OCI-LY7 (cell line): ENCODE measurements at regions not wholly inside any gene's neighbourhood (a gene's known extent, or its start where the extent isn't known, plus 50 kb on each side); places are given as distances from the start of the nearest gene placed in this dataset.

ENCODE experiments used
- BruUV-seq: library from RNA; stranded (reverse); fragments of 400-500 nt; replicated peaks from 2 replicates; lab custom pipeline; 2021; lab: Mats Ljungman, UMichigan
- CTCF ChIA-PET: fragments of 300-600 bp; sonication (Branson Sonifier 250); formaldehyde crosslinking; loops from one replicate; lab custom pipeline; 2022; ENCODE audit warnings: antibody characterized with exemption; ENCODE audit not compliant: unreplicated experiment; lab: Charles Lee
- POLR2A ChIA-PET: fragments of 300-600 bp; sonication (Branson Sonifier 250); formaldehyde crosslinking; loops from one replicate; lab custom pipeline; 2022; ENCODE audit warnings: antibody characterized with exemption; lab: Charles Lee
- DNase-seq: peaks from one replicate; pipeline ENCODE4 v3.0.0-alpha.2; 2015; ENCODE audit warnings: low spot score
- H2AFZ ChIP-seq: fragments of 200-600 bp; sonication (generic), shearing (Covaris generic); 2 replicates; pipeline ENCODE4 v1.6.1; 2014; ENCODE audit warnings: mild to moderate bottlenecking, antibody characterized with exemption, low read length, moderate library complexity
- H3K27ac ChIP-seq: fragments of 200-600 bp; sonication (generic); 2 replicates; pipeline ENCODE4 v1.5.1; 2014; ENCODE audit warnings: mixed run types, low read depth, mild to moderate bottlenecking, moderate library complexity, low read length, inconsistent platforms; ENCODE audit not compliant: poor library complexity, severe bottlenecking
- H3K36me3 ChIP-seq: fragments of 200-600 bp; sonication (generic); 2 replicates; pipeline ENCODE4 v1.6.1; 2014; ENCODE audit warnings: mild to moderate bottlenecking, antibody characterized with exemption, low read length, moderate library complexity, mixed read lengths; ENCODE audit not compliant: insufficient read depth
- H3K4me1 ChIP-seq: fragments of 200-600 bp; sonication (generic); 2 replicates; pipeline ENCODE4 v1.5.1; 2014; ENCODE audit warnings: mild to moderate bottlenecking, low read length; ENCODE audit not compliant: insufficient read depth, poor library complexity, severe bottlenecking
- H3K4me2 ChIP-seq: fragments of 200-600 bp; sonication (generic); 2 replicates; pipeline ENCODE4 v1.6.1; 2014; ENCODE audit warnings: mild to moderate bottlenecking, low read length
- H3K4me3 ChIP-seq: fragments of 200-600 bp; sonication (generic); 2 replicates; pipeline ENCODE4 v1.5.1; 2014; ENCODE audit warnings: mild to moderate bottlenecking, low read depth, low read length; ENCODE audit not compliant: poor library complexity, severe bottlenecking
- H3K79me2 ChIP-seq: fragments of 200-600 bp; sonication (generic); 2 replicates; pipeline ENCODE4 v1.6.1; 2016; ENCODE audit warnings: low read depth, mild to moderate bottlenecking, low read length, moderate library complexity, mixed read lengths; ENCODE audit not compliant: insufficient read depth
- H3K9me2 ChIP-seq: fragments of 200-600 bp; sonication (generic); 2 replicates; pipeline ENCODE4 v1.6.1; 2016; ENCODE audit warnings: mild to moderate bottlenecking, low read length, mixed read lengths; ENCODE audit not compliant: insufficient read depth
- H3K9me3 ChIP-seq: fragments of 200-600 bp; sonication (generic); 2 replicates; pipeline ENCODE4 v1.6.1; 2014; ENCODE audit warnings: mild to moderate bottlenecking, mixed run types, low read length, mixed read lengths
- H4K20me1 ChIP-seq: fragments of 200-600 bp; sonication (generic); 2 replicates; pipeline ENCODE4 v1.6.1; 2014; ENCODE audit warnings: mild to moderate bottlenecking, antibody characterized with exemption, low read length, moderate library complexity, mixed read lengths; ENCODE audit not compliant: insufficient read depth
- EZH2phosphoT487 ChIP-seq: fragments of 200-600 bp; sonication (generic); IDR thresholded peaks from 2 replicates; pipeline ENCODE4 v1.6.1; 2018; ENCODE audit warnings: low read depth, borderline replicate concordance, mild to moderate bottlenecking, mixed run types, antibody characterized with exemption, low read length, moderate library complexity, mixed read lengths
- intact Hi-C: fragments of 100-400 bp; cut with micrococcal nuclease; formaldehyde crosslinking; loops from one replicate; pipeline ENCODE4 v1.10.0; 2022; ENCODE audit not compliant: unreplicated experiment
- TF ChIP-seq, protein P1 (sequence below): fragments of 200-600 bp; sonication (generic); conservative IDR thresholded peaks from 2 replicates; pipeline ENCODE4 v1.5.1; 2014; ENCODE audit warnings: mild to moderate bottlenecking, antibody characterized with exemption, low read length, moderate library complexity, mixed read lengths

GRCh38 chr18:71131918-71132317 lies 843.1 kb downstream of the SOCS6 start:
- Histone ChIP-seq H3K9me2 (no peaks in the 10 kb centered on the region), H3K79me2 (no peaks in the 10 kb centered on the region), H3K27ac (no peak overlapping the region), H3K4me2 (no peak overlapping the region), H3K9me3 (no peaks in the 10 kb centered on the region), H3K4me3 (no peak overlapping the region), H4K20me1 (no peaks in the 10 kb centered on the region), H2AFZ (no peak overlapping the region), H3K4me1 (no peaks in the 10 kb centered on the region), H3K36me3 (no peaks in the 10 kb centered on the region)
- BruUV-seq: no TSS peak
- intact Hi-C loops: no loop called here
- no peak for TF ChIP-seq EZH2phosphoT487
- TF ChIP-seq, protein P1, sequence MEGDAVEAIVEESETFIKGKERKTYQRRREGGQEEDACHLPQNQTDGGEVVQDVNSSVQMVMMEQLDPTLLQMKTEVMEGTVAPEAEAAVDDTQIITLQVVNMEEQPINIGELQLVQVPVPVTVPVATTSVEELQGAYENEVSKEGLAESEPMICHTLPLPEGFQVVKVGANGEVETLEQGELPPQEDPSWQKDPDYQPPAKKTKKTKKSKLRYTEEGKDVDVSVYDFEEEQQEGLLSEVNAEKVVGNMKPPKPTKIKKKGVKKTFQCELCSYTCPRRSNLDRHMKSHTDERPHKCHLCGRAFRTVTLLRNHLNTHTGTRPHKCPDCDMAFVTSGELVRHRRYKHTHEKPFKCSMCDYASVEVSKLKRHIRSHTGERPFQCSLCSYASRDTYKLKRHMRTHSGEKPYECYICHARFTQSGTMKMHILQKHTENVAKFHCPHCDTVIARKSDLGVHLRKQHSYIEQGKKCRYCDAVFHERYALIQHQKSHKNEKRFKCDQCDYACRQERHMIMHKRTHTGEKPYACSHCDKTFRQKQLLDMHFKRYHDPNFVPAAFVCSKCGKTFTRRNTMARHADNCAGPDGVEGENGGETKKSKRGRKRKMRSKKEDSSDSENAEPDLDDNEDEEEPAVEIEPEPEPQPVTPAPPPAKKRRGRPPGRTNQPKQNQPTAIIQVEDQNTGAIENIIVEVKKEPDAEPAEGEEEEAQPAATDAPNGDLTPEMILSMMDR: no peak
- CTCF ChIA-PET: no interaction called here
- POLR2A ChIA-PET: no interaction called here
- DNase-seq: no peak

DNA sequence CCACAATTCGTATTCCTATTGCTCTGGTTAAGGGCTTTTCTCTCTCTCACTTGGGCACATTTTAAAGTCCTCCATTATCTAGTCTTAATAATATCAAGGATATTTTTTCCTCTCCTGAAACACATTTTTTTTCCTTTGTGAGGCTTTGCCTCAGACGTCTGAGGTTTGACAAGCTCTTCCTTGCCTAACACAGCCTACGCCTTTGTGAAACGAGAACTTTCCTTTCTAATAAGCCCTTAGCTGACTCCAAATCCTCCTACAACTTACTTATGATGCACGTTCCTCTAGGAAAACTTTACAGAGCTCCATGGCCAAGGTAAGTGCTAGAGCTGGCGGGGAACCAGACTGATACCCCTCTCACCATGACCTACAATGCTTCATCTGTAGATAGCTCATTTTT lies 841.5 kb downstream of the SOCS6 start:
- BruUV-seq: no TSS peak
- H3K4me2 ChIP-seq: no peak overlapping the region
- intact Hi-C loops: no loop called here

DNA sequence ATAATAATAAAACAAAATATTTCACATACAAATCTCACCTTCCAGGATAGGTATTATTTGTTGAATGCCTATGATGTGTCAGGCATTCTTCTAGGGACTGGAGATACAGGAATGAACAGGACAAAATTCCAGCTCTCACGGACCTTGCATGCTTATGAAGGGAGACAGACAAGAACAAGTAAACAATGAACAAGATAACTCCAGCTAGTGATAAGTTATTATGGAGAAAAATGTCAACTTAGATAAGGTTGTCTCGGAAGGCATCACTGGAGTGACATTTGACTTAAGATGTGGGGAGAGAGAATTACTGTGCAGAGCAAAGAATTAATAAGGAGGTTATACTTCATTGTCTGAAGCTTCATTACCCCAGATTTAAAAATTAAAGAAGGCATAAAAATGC lies 836.7 kb downstream of the SOCS6 start:
- CTCF ChIA-PET: no interaction called here
- BruUV-seq: no TSS peak

More for the DNA sequence above, 841.5 kb downstream of the SOCS6 start:
- Histone ChIP-seq H3K36me3 (no peaks in the 10 kb centered on the region), H3K9me2 (no peaks in the 10 kb centered on the region), H3K4me3 (no peak overlapping the region), H2AFZ (no peak overlapping the region), H3K9me3 (no peaks in the 10 kb centered on the region), H4K20me1 (no peaks in the 10 kb centered on the region), H3K4me1 (no peaks in the 10 kb centered on the region), H3K79me2 (no peaks in the 10 kb centered on the region), H3K27ac (no peak overlapping the region)
- CTCF ChIA-PET: no interaction called here
- TF ChIP-seq EZH2phosphoT487: no peak
- TF ChIP-seq, protein P1: no peak
- DNase-seq: no peak
- POLR2A ChIA-PET: no interaction called here

More for the DNA sequence above, 836.7 kb downstream of the SOCS6 start:
- Histone ChIP-seq H3K4me1 (no peaks in the 10 kb centered on the region), H3K9me2 (no peaks in the 10 kb centered on the region), H3K4me2 (no peak overlapping the region), H3K27ac (no peak overlapping the region), H3K79me2 (no peaks in the 10 kb centered on the region), H2AFZ (no peak overlapping the region), H3K4me3 (no peak overlapping the region), H4K20me1 (no peaks in the 10 kb centered on the region), H3K9me3 (no peaks in the 10 kb centered on the region), H3K36me3 (no peaks in the 10 kb centered on the region)
- DNase-seq: no peak
- POLR2A ChIA-PET: no interaction called here
- TF ChIP-seq, protein P1: no peak
- no peak for TF ChIP-seq EZH2phosphoT487
- intact Hi-C loops: no loop called here
